ENCODE measurements at regions not wholly inside any gene's neighbourhood (a gene's known extent, or its start where the extent isn't known, plus 50 kb on each side); places are given as distances from the start of the nearest gene placed in this dataset.

- H3K4me1 ChIP-seq (replicated peaks): no peaks in the 10 kb centered on the region
- H3K9me3 ChIP-seq (replicated peaks): 0 out of 2 replicates have a peak, but pooled peaks cover 1% of the 10 kb centered on the region
- H3K27ac ChIP-seq: no peak overlapping the region
Measured at GRCh38 chr7:24200407-24200966, 83.5 kb upstream of the NPY start.

GRCh38 chr7:24201226-24201625, 82.8 kb upstream of the NPY start:
- Histone ChIP-seq H3K4me1 (replicated peaks) (no peaks in the 10 kb centered on the region), H3K9me3 (replicated peaks) (0 out of 2 replicates have a peak, but pooled peaks cover 3% of the 10 kb centered on the region), H3K36me3 (no peaks in the 10 kb centered on the region), H3K4me3 (no peak overlapping the region), H3K27me3 (replicated peaks) (no peaks in the 10 kb centered on the region), H3K27ac (no peak overlapping the region)
- DNase-seq (ENCODE audit: low read depth in 1 of 2, low spot score in 2 of 2): no peak

More at GRCh38 chr7:24200407-24200966, 83.5 kb upstream of the NPY start:
- DNase-seq (ENCODE audit: low read depth in 1 of 2, low spot score in 2 of 2): no peak
- Histone ChIP-seq H3K4me3 (no peak overlapping the region), H3K36me3 (no peaks in the 10 kb centered on the region), H3K27me3 (replicated peaks) (no peaks in the 10 kb centered on the region)

DNA sequence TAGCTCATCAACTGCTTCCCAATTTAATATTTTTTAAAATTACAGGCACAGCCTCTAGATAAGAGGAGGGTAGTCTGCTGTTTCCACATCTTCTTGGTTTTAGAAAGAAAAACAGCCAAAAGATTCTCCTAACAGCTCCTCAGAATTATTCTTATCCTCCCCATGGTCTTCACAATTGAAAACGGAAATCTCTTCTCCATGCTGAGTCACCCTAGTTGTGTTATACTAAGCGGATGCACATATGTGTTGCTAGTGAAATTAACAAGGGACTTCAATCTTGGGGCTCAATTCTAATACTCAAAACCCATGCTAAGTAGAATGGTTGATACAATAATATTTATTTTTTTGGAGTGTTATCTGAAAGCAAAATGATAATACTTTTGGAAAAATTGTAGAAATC, 71.9 kb upstream of the NPY start:
- Histone ChIP-seq H3K9me3 (replicated peaks) (no peaks in the 10 kb centered on the region), H3K27ac (no peak overlapping the region), H3K27me3 (replicated peaks) (no peaks in the 10 kb centered on the region), H3K4me1 (replicated peaks) (no peaks in the 10 kb centered on the region), H3K36me3 (no peaks in the 10 kb centered on the region), H3K4me3 (no peak overlapping the region)
- DNase-seq (ENCODE audit: low read depth in 1 of 2, low spot score in 2 of 2): no peak

DNA sequence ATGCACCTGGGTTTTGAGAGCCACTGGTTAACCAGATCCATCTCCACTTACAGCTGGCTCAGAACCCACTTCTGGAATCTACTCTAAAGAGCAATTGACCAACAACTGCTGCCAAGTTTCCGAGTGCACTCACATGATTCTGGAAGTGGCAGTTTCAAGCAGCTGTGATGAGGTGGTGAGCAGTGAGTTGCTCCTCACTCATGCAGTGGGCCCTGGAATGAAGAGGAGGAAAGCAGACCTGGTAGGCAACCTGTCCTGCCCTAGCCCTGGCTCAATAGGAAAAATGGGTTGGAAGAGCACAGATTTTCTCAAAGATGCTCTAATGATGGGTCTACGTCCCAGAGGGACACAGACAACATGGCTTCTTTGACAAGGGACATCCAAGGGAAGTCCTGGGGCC, 70.7 kb upstream of the NPY start:
- no peak for DNase-seq (ENCODE audit: low read depth in 1 of 2, low spot score in 2 of 2)
- Histone ChIP-seq H3K27me3 (replicated peaks) (no peaks in the 10 kb centered on the region), H3K27ac (no peak overlapping the region), H3K9me3 (replicated peaks) (no peaks in the 10 kb centered on the region), H3K36me3 (no peaks in the 10 kb centered on the region), H3K4me3 (no peak overlapping the region), H3K4me1 (replicated peaks) (no peaks in the 10 kb centered on the region)

DNA sequence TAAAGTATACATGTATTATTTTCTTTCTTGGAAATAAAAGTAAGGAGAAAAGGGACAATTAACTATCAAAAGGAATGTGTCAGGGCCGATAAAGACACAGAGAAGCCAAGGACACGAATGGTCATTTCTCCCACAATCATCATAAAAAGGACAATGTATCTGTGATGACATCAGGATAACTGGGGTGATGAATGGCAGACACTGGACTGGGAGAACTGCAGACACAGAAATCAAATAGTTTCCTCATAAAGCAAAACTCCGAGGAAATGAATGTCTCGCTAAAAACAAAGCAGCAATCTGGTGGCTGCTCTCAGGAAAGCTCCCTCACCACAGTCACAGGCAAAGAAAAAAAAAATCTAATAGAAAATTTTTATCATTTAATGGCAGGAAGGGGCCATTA, 69.3 kb upstream of the NPY start:
- no peak overlapping the region for H3K27ac ChIP-seq
- DNase-seq (ENCODE audit: low read depth in 1 of 2, low spot score in 2 of 2): no peak

GRCh38 chr7:24216576-24217125, 67.3 kb upstream of the NPY start:
- Histone ChIP-seq H3K4me3 (no peak overlapping the region), H3K36me3 (no peaks in the 10 kb centered on the region), H3K27me3 (replicated peaks) (no peaks in the 10 kb centered on the region), H3K4me1 (replicated peaks) (no peaks in the 10 kb centered on the region), H3K9me3 (replicated peaks) (no peaks in the 10 kb centered on the region), H3K27ac (no peak overlapping the region)
- no peak for DNase-seq (ENCODE audit: low read depth in 1 of 2, low spot score in 2 of 2)

More for the DNA sequence above, 69.3 kb upstream of the NPY start:
- H3K27me3 ChIP-seq (replicated peaks): no peaks in the 10 kb centered on the region
- no peaks in the 10 kb centered on the region for H3K9me3 ChIP-seq (replicated peaks)
- H3K4me3 ChIP-seq: no peak overlapping the region
- no peaks in the 10 kb centered on the region for H3K36me3 ChIP-seq
- no peaks in the 10 kb centered on the region for H3K4me1 ChIP-seq (replicated peaks)

- H3K27me3 ChIP-seq (replicated peaks): no peaks in the 10 kb centered on the region
- H3K9me3 ChIP-seq (replicated peaks): peaks cover 5% of the 10 kb centered on the region; the same call in 1 of the 2 replicates
- no peaks in the 10 kb centered on the region for H3K36me3 ChIP-seq
- no peak for DNase-seq (ENCODE audit: low read depth in 1 of 2, low spot score in 2 of 2)
- no peak overlapping the region for H3K4me3 ChIP-seq
- H3K27ac ChIP-seq: no peak overlapping the region
- no peaks in the 10 kb centered on the region for H3K4me1 ChIP-seq (replicated peaks)
Measured at GRCh38 chr7:24221500-24221899, 62.5 kb upstream of the NPY start.

GRCh38 chr7:24227068-24227467, 56.9 kb upstream of the NPY start:
- peaks cover 5% of the 10 kb centered on the region; the same call in 1 of the 2 replicates for H3K9me3 ChIP-seq (replicated peaks)
- no peaks in the 10 kb centered on the region for H3K27me3 ChIP-seq (replicated peaks)
- H3K4me3 ChIP-seq: no peak overlapping the region
- H3K4me1 ChIP-seq (replicated peaks): no peaks in the 10 kb centered on the region
- no peaks in the 10 kb centered on the region for H3K36me3 ChIP-seq
- no peak overlapping the region for H3K27ac ChIP-seq
- no peak for DNase-seq (ENCODE audit: low read depth in 1 of 2, low spot score in 2 of 2)

DNA sequence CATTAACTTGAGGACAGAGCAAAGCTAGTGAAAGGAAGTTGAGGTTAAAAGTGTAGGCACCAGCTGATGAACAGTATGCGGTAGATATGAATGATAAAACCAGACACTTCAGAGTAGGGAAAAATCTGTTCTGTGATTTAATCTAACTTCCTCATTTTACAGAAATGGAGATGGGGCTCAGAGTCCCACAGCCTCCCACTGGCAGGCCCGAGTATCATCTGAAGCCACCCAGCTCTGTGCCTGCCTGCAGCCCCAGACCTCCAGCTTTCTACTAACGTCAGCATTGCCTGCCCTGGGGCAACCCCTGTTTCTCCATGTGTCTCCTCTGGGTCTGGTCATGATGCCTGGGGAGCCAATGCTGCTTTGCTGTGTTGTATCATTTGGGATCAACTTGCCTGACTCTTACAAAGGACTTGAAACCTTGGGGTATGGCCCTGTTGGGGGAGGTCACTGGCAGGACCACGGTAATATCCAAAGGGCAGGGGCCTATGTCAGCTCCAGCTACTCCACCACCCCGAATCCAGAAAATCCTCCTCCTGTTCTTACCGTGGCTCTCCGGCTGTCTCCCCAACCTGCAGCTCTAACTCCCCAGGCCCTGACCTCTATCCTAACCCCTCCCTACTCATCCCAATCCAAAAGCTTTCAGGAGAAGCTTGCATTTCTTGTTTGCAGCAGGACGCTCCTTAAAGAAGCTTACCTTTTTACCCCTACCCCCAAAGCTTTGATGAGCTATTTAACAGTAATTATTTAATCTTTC, 56.2 kb upstream of the NPY start:
- peaks cover 5% of the 10 kb centered on the region; the same call in 1 of the 2 replicates for H3K9me3 ChIP-seq (replicated peaks)
- no peaks in the 10 kb centered on the region for H3K36me3 ChIP-seq
- H3K27me3 ChIP-seq (replicated peaks): no peaks in the 10 kb centered on the region
- no peak overlapping the region for H3K27ac ChIP-seq
- no peak for DNase-seq (ENCODE audit: low read depth in 1 of 2, low spot score in 2 of 2)
- H3K4me1 ChIP-seq (replicated peaks): no peaks in the 10 kb centered on the region
- no peak overlapping the region for H3K4me3 ChIP-seq

DNA sequence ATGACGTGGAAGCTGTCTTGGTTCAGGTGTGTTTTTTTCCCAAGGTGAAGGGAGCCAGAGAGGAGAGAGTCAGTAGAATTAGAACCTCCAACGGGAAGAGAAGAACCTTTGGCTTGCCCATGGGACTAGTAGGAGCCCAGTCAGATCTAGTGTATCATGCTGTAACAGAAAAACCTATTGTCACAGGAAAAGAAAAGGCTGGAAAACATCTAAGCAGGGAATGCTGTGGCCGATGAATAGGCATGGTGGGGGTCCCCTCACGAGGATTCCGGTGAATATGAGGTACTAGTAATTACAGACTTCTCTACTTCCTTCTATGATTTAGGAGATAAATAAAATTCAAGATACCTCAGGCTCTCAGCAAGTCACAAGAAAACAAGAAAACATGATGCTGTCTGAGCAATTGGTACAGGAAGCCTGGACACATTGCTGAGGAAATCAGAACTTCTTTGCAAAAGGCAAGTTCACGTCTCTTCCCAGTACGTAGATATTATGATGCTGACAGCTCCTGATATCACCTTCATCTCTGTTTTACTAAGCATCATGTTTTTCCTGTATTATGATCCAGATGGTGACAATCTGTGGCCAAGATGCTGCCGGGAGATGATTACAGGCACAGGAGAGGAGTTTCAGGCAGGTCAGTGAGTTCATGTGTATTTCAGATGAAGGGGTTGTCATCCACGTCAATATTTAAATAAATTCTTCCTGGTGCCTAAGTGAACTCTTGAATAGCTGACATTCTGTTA, 54.3 kb upstream of the NPY start:
- no peaks in the 10 kb centered on the region for H3K27me3 ChIP-seq (replicated peaks)
- no peak for DNase-seq (ENCODE audit: low read depth in 1 of 2, low spot score in 2 of 2)
- H3K4me3 ChIP-seq: no peak overlapping the region
- H3K27ac ChIP-seq: no peak overlapping the region
- no peaks in the 10 kb centered on the region for H3K4me1 ChIP-seq (replicated peaks)
- H3K9me3 ChIP-seq (replicated peaks): no peaks in the 10 kb centered on the region
- H3K36me3 ChIP-seq: no peaks in the 10 kb centered on the region

GRCh38 chr7:24231493-24231892, 52.5 kb upstream of the NPY start:
- Histone ChIP-seq H3K4me1 (replicated peaks) (no peaks in the 10 kb centered on the region), H3K27ac (no peak overlapping the region), H3K9me3 (replicated peaks) (no peaks in the 10 kb centered on the region), H3K36me3 (no peaks in the 10 kb centered on the region), H3K4me3 (no peak overlapping the region), H3K27me3 (replicated peaks) (no peaks in the 10 kb centered on the region)
- no peak for DNase-seq (ENCODE audit: low read depth in 1 of 2, low spot score in 2 of 2)

DNA sequence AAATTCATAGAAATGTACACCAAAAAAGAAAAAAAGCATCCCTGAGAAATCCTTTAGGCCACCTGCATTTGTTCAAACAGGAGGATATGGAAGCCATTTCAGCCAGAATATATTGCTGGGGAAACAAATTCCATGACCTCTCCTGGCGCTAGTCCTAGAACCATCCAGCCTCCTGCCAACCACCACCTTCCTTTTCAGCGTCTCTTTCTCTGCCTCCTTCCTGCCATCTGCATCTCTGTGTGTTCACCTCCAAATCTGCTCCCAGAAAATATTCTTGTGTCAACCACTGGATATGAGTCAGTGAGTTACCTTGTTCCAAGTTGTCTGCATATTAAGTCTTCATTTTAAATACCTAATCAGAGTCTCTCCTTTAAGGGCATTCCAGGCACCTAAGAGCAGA, 50.6 kb upstream of the NPY start:
- Histone ChIP-seq H3K27me3 (replicated peaks) (no peaks in the 10 kb centered on the region), H3K9me3 (replicated peaks) (no peaks in the 10 kb centered on the region), H3K27ac (no peak overlapping the region), H3K4me1 (replicated peaks) (no peaks in the 10 kb centered on the region), H3K36me3 (no peaks in the 10 kb centered on the region), H3K4me3 (no peak overlapping the region)
- no peak for DNase-seq (ENCODE audit: low read depth in 1 of 2, low spot score in 2 of 2)

All from SJSA1 (cell line).